OCI-LY1 (cell line): ENCODE measurements at regions not wholly inside any gene's neighbourhood (a gene's known extent, or its start where the extent isn't known, plus 50 kb on each side); places are given as distances from the start of the nearest gene placed in this dataset.

Source experiments
- H2AFZ ChIP-seq: fragments of 200-600 bp; sonication (generic), shearing (Covaris generic); 2 replicates; pipeline ENCODE4 v1.6.0; 2014; ENCODE audit warnings: antibody characterized with exemption, mild to moderate bottlenecking, low read length
- H3F3A ChIP-seq: fragments of 200-600 bp; sonication (generic), shearing (Covaris generic); 2 replicates; pipeline ENCODE4 v1.6.0; 2014; ENCODE audit warnings: mild to moderate bottlenecking, antibody characterized with exemption, low read length, moderate library complexity; ENCODE audit not compliant: insufficient read depth
- H3K27ac ChIP-seq: fragments of 200-600 bp; sonication (generic); 2 replicates; pipeline ENCODE4 v1.5.1; 2014; ENCODE audit warnings: low read length, mixed run types, mild to moderate bottlenecking, low read depth; ENCODE audit not compliant: poor library complexity, severe bottlenecking
- H3K27me3 ChIP-seq: fragments of 200-600 bp; sonication (generic); 2 replicates; pipeline ENCODE4 v1.6.0; 2014; ENCODE audit warnings: antibody characterized with exemption, mild to moderate bottlenecking, low read length, moderate library complexity; ENCODE audit not compliant: insufficient read depth
- H3K36me3 ChIP-seq: fragments of 200-600 bp; sonication (generic); 2 replicates; pipeline ENCODE4 v1.6.1; 2014; ENCODE audit warnings: mild to moderate bottlenecking, antibody characterized with exemption, low read length, moderate library complexity, mixed read lengths; ENCODE audit not compliant: insufficient read depth
- H3K4me1 ChIP-seq: fragments of 200-600 bp; sonication (generic); 2 replicates; pipeline ENCODE4 v1.5.1; 2014; ENCODE audit warnings: mild to moderate bottlenecking, low read length, moderate library complexity; ENCODE audit not compliant: insufficient read depth, severe bottlenecking
- H3K4me2 ChIP-seq: fragments of 200-600 bp; sonication (generic), shearing (Covaris generic); 2 replicates; pipeline ENCODE4 v1.6.1; 2014; ENCODE audit warnings: low read length
- H3K4me3 ChIP-seq: fragments of 200-600 bp; sonication (generic); 2 replicates; pipeline ENCODE4 v1.5.1; 2014; ENCODE audit warnings: low read length, low read depth, mild to moderate bottlenecking, mixed read lengths; ENCODE audit not compliant: poor library complexity, severe bottlenecking
- H3K79me2 ChIP-seq: fragments of 200-600 bp; shearing (Covaris generic); 2 replicates; pipeline ENCODE4 v1.6.1; 2016; ENCODE audit warnings: mixed run types, low read length, mixed read lengths; ENCODE audit not compliant: insufficient read depth
- H3K9ac ChIP-seq: fragments of 200-600 bp; sonication (generic), shearing (Covaris generic); 2 replicates; pipeline ENCODE4 v1.6.1; 2014; ENCODE audit warnings: mild to moderate bottlenecking, low read length, mixed read lengths
- H3K9me2 ChIP-seq: fragments of 200-600 bp; sonication (generic), shearing (Covaris generic); 2 replicates; pipeline ENCODE4 v1.6.1; 2014; ENCODE audit warnings: low read depth, mild to moderate bottlenecking, low read length, mixed read lengths
- H3K9me3 ChIP-seq: fragments of 200-600 bp; shearing (Covaris generic); 2 replicates; pipeline ENCODE4 v1.6.1; 2014; ENCODE audit warnings: low read length, mixed read lengths
- H4K20me1 ChIP-seq: fragments of 200-600 bp; sonication (generic), shearing (Covaris generic); 2 replicates; pipeline ENCODE4 v1.6.0; 2016; ENCODE audit warnings: mild to moderate bottlenecking, low read length; ENCODE audit not compliant: insufficient read depth
- EZH2 ChIP-seq: fragments of 200-600 bp; sonication (generic), shearing (Covaris generic); IDR thresholded peaks from 2 replicates; pipeline ENCODE4 v1.8.0; 2017; ENCODE audit warnings: borderline replicate concordance, mixed run types, mild to moderate bottlenecking, antibody characterized with exemption, low read length, moderate library complexity, mixed read lengths
- TF ChIP-seq, protein P1 (sequence below): fragments of 200-600 bp; sonication (generic), shearing (Covaris generic); IDR thresholded peaks from 2 replicates; pipeline ENCODE4 v1.5.1; 2017; ENCODE audit warnings: mild to moderate bottlenecking, antibody characterized with exemption, low read length, moderate library complexity, mixed read lengths

DNA sequence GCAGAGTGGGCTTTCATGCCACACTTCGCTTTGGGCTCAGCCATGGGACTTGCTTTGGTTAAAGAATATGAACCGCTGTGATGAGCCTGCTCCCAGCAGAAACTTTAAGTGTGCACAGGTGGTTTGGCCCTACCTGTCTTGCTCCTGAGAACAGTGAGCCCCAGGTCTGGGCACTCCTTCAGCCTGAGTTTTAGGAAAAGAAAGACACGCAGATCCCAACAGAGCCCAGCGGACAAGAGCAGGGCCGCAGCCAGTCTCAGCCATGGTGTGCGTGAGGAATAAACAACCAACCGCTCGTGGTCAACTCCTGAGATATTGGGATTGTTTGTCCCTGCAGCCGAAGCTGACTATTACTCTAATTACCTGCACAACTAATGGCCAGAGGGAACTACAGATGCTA, 217.1 kb upstream of the C1orf174 start:
- H3K79me2 ChIP-seq, result no peaks in the 10 kb centered on the region
- peaks cover 2% of the 10 kb centered on the region; the same call in 1 of the 2 replicates for H3K9me3 ChIP-seq
- no peaks in the 10 kb centered on the region for H4K20me1 ChIP-seq
- no peak overlapping the region for H3K27ac ChIP-seq
- no peaks in the 10 kb centered on the region for H3K9me2 ChIP-seq
- no peak overlapping the region for H3K4me2 ChIP-seq
- no peaks in the 10 kb centered on the region for H3K36me3 ChIP-seq
- peaks cover 20% of the 10 kb centered on the region; the same call in 1 of the 2 replicates for H3K27me3 ChIP-seq
- no peak overlapping the region for H2AFZ ChIP-seq
- no peaks in the 10 kb centered on the region for H3F3A ChIP-seq
- TF ChIP-seq, protein P1, sequence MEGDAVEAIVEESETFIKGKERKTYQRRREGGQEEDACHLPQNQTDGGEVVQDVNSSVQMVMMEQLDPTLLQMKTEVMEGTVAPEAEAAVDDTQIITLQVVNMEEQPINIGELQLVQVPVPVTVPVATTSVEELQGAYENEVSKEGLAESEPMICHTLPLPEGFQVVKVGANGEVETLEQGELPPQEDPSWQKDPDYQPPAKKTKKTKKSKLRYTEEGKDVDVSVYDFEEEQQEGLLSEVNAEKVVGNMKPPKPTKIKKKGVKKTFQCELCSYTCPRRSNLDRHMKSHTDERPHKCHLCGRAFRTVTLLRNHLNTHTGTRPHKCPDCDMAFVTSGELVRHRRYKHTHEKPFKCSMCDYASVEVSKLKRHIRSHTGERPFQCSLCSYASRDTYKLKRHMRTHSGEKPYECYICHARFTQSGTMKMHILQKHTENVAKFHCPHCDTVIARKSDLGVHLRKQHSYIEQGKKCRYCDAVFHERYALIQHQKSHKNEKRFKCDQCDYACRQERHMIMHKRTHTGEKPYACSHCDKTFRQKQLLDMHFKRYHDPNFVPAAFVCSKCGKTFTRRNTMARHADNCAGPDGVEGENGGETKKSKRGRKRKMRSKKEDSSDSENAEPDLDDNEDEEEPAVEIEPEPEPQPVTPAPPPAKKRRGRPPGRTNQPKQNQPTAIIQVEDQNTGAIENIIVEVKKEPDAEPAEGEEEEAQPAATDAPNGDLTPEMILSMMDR, result no peak
- TF ChIP-seq EZH2, result no peak
- no peak overlapping the region for H3K9ac ChIP-seq
- H3K4me1 ChIP-seq, result peaks cover 7% of the 10 kb centered on the region
- no peak overlapping the region for H3K4me3 ChIP-seq

DNA sequence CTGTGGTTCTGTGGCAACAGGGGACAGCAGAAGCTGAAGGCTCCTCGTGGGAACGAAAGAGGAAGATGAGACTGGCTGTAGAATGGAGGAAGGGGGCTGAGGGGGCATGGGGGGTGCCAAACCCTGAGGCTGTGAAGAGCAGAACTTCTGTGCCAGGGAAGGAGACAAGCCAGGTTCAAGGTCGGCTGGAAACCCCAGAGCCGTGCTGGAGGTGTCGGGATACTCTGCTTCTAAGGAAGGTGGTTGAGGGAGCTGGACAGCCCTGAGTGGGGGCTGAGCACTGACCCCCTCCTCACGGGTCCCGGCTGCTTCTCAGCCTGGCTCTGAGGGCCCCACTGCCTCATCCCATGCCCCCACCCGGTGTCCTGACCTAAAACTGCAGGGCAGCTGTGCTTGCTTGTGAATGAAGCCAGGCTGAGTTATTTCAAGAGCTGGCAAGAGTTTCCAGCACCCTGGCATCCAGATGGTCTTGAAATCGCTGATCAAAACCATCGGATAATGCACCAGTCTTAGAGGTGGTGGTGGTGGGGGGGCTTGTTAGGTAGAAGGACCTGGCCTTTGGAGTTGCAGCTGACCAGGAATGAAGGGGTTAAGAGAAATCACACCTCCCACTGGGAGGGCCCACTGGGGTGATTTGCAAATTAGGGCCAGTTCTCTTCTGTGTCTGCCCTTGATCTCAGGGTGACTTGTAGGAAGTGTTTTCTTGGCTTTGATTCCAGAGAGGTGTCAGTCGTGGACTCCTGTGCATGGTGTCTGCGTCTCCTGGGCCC, 218.9 kb upstream of the C1orf174 start:
- Histone ChIP-seq H3K4me1 (peaks cover 7% of the 10 kb centered on the region), H2AFZ (no peak overlapping the region), H3K9me3 (peaks cover 2% of the 10 kb centered on the region; the same call in 1 of the 2 replicates), H3K36me3 (no peaks in the 10 kb centered on the region), H3K9me2 (no peaks in the 10 kb centered on the region), H3K4me2 (peak overlapping the region; percentile 53; the same call in 1 of the 2 replicates), H3K9ac (no peak overlapping the region), H3K27me3 (peaks cover 30% of the 10 kb centered on the region; the same call in 1 of the 2 replicates), H3K27ac (no peak overlapping the region), H4K20me1 (no peaks in the 10 kb centered on the region), H3K79me2 (no peaks in the 10 kb centered on the region), H3K4me3 (peak overlapping the region; percentile 31), H3F3A (no peaks in the 10 kb centered on the region)
- TF ChIP-seq EZH2, result no peak
- TF ChIP-seq, protein P1, result no peak

DNA sequence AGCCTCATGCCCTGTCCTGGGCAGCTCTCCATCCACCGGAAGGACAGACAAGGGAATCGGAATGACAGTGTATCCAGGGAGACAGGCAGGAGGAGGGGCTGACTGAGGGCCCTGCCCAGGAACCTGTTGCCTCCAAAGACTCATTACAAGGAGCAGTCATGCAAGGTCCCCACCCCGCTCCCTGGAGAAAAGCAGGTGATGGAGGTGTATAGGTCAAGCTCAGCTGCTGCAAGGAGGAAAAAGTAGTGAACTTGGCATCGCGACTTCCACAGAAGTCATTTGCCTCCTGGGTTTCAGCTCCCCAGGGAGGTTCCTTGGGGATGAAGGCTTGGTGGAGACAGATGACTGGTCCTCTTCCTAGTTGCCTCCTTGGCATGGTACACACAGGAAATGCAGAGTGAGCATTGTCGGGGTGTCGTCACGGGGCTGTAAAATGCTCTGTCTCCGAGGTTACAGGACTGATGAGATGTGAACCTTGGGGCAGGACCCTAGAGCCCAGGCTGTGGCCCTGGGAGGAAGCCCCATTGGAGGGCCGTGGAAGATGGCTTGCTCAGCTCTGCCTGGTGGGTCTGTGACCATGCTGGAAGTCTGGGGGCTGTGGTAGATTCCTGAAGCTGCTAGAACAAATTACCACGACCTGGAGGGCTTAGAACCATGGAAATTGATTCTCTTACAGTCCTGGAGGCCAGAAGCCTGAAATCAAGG, 219.6 kb upstream of the C1orf174 start:
- Histone ChIP-seq H2AFZ (no peak overlapping the region), H3K9ac (no peak overlapping the region), H3K9me2 (no peaks in the 10 kb centered on the region), H3F3A (no peaks in the 10 kb centered on the region), H3K36me3 (no peaks in the 10 kb centered on the region), H3K4me1 (peaks cover 7% of the 10 kb centered on the region), H3K9me3 (no peaks in the 10 kb centered on the region), H3K4me2 (peak overlapping the region; percentile 53; the same call in 1 of the 2 replicates), H3K27ac (no peak overlapping the region), H3K4me3 (peak overlapping the region; percentile 31), H4K20me1 (no peaks in the 10 kb centered on the region), H3K27me3 (peaks cover 30% of the 10 kb centered on the region; the same call in 1 of the 2 replicates), H3K79me2 (no peaks in the 10 kb centered on the region)
- TF ChIP-seq EZH2, result no peak
- TF ChIP-seq, protein P1, result no peak
